Transverse colon (tissue), 4 donors: ENCODE measurements at regions not wholly inside any gene's neighbourhood (a gene's known extent, or its start where the extent isn't known, plus 50 kb on each side); places are given as distances from the start of the nearest gene placed in this dataset.
A peak's percentile ranks its signal among the peaks of the same experiment; 100 is the strongest.

ENCODE experiments used
- DNase-seq: peaks from one replicate; pipeline ENCODE4 v3.0.0-alpha.2; 2019
- H3K27ac ChIP-seq, 4 donors: fragments of 200-600 bp; sonication (generic); 2 replicates each; pipeline ENCODE4 v1.5.1; 2016 to 2018; ENCODE audit warnings: inconsistent platforms in 4 of 4
- H3K27me3 ChIP-seq: fragments of 200-600 bp; sonication (generic); 2 replicates; pipeline ENCODE4 v1.5.1; 2017; ENCODE audit warnings: inconsistent platforms
- H3K36me3 ChIP-seq, 4 donors: fragments of 200-600 bp; sonication (generic); 2 replicates each; pipeline ENCODE4 v1.5.1; 2017 to 2019; ENCODE audit warnings: inconsistent platforms in 4 of 4
- H3K4me1 ChIP-seq, 4 donors: fragments of 200-600 bp; sonication (generic); 2 replicates each; pipeline ENCODE4 v1.5.1; 2017 to 2020; ENCODE audit warnings: inconsistent platforms in 4 of 4
- H3K4me3 ChIP-seq, 4 donors: fragments of 200-600 bp; sonication (generic); 1 replicate in 1 of 4; 2 replicates in 3 of 4; pipeline versions ENCODE4 v1.5.1 to v1.6.1; 2017 to 2019; ENCODE audit warnings: inconsistent platforms in 4 of 4
- H3K9me3 ChIP-seq, 2 donors: fragments of 200-600 bp; sonication (generic); 2 replicates each; pipeline ENCODE4 v1.5.1; 2017 to 2019; ENCODE audit warnings: inconsistent platforms in 2 of 2
- CTCF ChIP-seq, 5 experiments: fragments of 200-600 bp in 3 of 5; fragments of 450-650 bp in 2 of 5; sonication (generic) in 3 of 5; IDR thresholded peaks; 1 replicate in 2 of 5; 2 replicates in 3 of 5; pipeline ENCODE4 v1.5.1; 2016 to 2017; ENCODE audit warnings: antibody characterized with exemption in 5 of 5, inconsistent platforms in 3 of 5, mild to moderate bottlenecking in 2 of 5, moderate library complexity in 1 of 5
- EP300 ChIP-seq: sonication (generic); formaldehyde crosslinking; IDR thresholded peaks from one replicate; pipeline ENCODE4 v1.6.1; 2017; ENCODE audit warnings: antibody characterized with exemption, low read depth
- POLR2A ChIP-seq: fragments of 450-650 bp; IDR thresholded peaks from one replicate; pipeline ENCODE4 v1.6.1; 2016; ENCODE audit warnings: antibody characterized with exemption, mild to moderate bottlenecking, moderate library complexity
- POLR2AphosphoS5 ChIP-seq, 3 donors: sonication (generic); formaldehyde crosslinking; IDR thresholded peaks; one replicate each; pipeline ENCODE4 v1.6.1; 2016; ENCODE audit warnings: antibody characterized with exemption in 3 of 3
- WGBS, 2 donors: methylation state at CpG; one replicate each; pipeline ENCODE4 v1.1.5; 2018; ENCODE audit warnings: low coverage in 1 of 2; 5-methylcytosine and 5-hydroxymethylcytosine counted together
- in situ Hi-C, 4 donors: fragments of 200-750 bp; cut with MboI; loops; one replicate each; pipeline versions ENCODE4 v1.15.0 to v1.15.1; 2017; ENCODE audit warnings: low sequenced_read_pairs in 3 of 4, low pct_ligation_motif_present in 1 of 4, low pct_unique_long_range_greater_than_20kb in 1 of 4
- intact Hi-C: fragments of 100-400 bp; cut with DNase I; formaldehyde crosslinking; loops from one replicate; pipeline ENCODE4 v1.15.1; 2023; ENCODE audit warnings: low total_unique reads

GRCh38 chr10:129095680-129096064 lies 371.4 kb upstream of the MGMT start:
- H3K27ac ChIP-seq = peak overlapping the region; percentile 14 to 71 (median 50)
- no peak for TF ChIP-seq POLR2A
- peak in 1 of 3 donors; percentile 4 for TF ChIP-seq POLR2AphosphoS5 (IDR thresholded peaks at IDR 0.05)
- in situ Hi-C loops = no loop called here
- intact Hi-C loops = loop anchor here (1.0 kb wide), 1 partner anchor 17 kb away; no protein-coding TSS in a partner anchor
- DNase-seq = no peak
- H3K36me3 ChIP-seq = no peaks in the 10 kb centered on the region
- no peaks in the 10 kb centered on the region for H3K9me3 ChIP-seq
- H3K4me1 ChIP-seq = no peaks in the 10 kb centered on the region
- WGBS, 2 donors = 61 to 65% methylated on average over 5 to 7 of the region's 7 CpGs
- no peaks in the 10 kb centered on the region for H3K27me3 ChIP-seq
- H3K4me3 ChIP-seq = no peak overlapping the region

- no peaks in the 10 kb centered on the region for H3K36me3 ChIP-seq
- H3K4me1 ChIP-seq = no peaks in the 10 kb centered on the region
- no peak overlapping the region for H3K4me3 ChIP-seq
- intact Hi-C loops = loop anchor here (1.0 kb wide), 1 partner anchor 18 kb away; no protein-coding TSS in a partner anchor
- no peak for DNase-seq
- in situ Hi-C loops = no loop called here
- no peaks in the 10 kb centered on the region for H3K27me3 ChIP-seq
- no peaks in the 10 kb centered on the region for H3K9me3 ChIP-seq
- TF ChIP-seq POLR2AphosphoS5 (IDR thresholded peaks at IDR 0.05) = peak; percentile 66 to 78 (median 77)
- no peak for TF ChIP-seq EP300
- H3K27ac ChIP-seq = peak overlapping the region; percentile 37 to 71 (median 51)
- WGBS, 2 donors = 30 to 52% methylated on average over 9 to 12 of the region's 12 CpGs
Measured at GRCh38 chr10:129096065-129096984, 370.7 kb upstream of the MGMT start.

- no peak for DNase-seq
- intact Hi-C loops = no loop called here
- Histone ChIP-seq H3K36me3 (no peaks in the 10 kb centered on the region), H3K4me3 (no peak overlapping the region), H3K9me3 (no peaks in the 10 kb centered on the region), H3K27me3 (no peaks in the 10 kb centered on the region), H3K4me1 (no peaks in the 10 kb centered on the region), H3K27ac (no peak overlapping the region)
- no peak for TF ChIP-seq EP300
- TF ChIP-seq CTCF (IDR thresholded peaks at IDR 0.05) = no peak
- no peak for TF ChIP-seq POLR2AphosphoS5 (IDR thresholded peaks at IDR 0.05)
- TF ChIP-seq POLR2A = no peak
- in situ Hi-C loops = no loop called here
- WGBS, 2 donors = 63 to 79% methylated on average over 4 to 6 of the region's 6 CpGs
Measured at GRCh38 chr10:129097776-129098330, 369.2 kb upstream of the MGMT start.

- Histone ChIP-seq H3K4me1 (no peaks in the 10 kb centered on the region), H3K36me3 (no peaks in the 10 kb centered on the region), H3K4me3 (no peak overlapping the region), H3K9me3 (no peaks in the 10 kb centered on the region), H3K27me3 (no peaks in the 10 kb centered on the region), H3K27ac (no peak overlapping the region)
- intact Hi-C loops (no loop called here), in situ Hi-C loops (no loop called here)
- 87 to 100% methylated on average over 3 to 5 of the region's 5 CpGs for WGBS, 2 donors
- TF ChIP-seq EP300 (no peak), CTCF (IDR thresholded peaks at IDR 0.05) (no peak), POLR2AphosphoS5 (IDR thresholded peaks at IDR 0.05) (no peak), POLR2A (no peak)
- DNase-seq = no peak
Measured at GRCh38 chr10:129098517-129098916, 368.5 kb upstream of the MGMT start.

GRCh38 chr10:129099486-129099885 lies 367.6 kb upstream of the MGMT start:
- H3K9me3 ChIP-seq = no peaks in the 10 kb centered on the region
- in situ Hi-C loops (no loop called here), intact Hi-C loops (no loop called here)
- DNase-seq = no peak
- WGBS, 2 donors = 68 to 87% methylated on average over 2 to 5 of the region's 5 CpGs
- no peak overlapping the region for H3K27ac ChIP-seq
- H3K4me1 ChIP-seq = peaks cover 0 to 1% (median 0%) of the 10 kb centered on the region in 4 donors
- TF ChIP-seq EP300 (no peak), CTCF (IDR thresholded peaks at IDR 0.05) (no peak), POLR2A (no peak), POLR2AphosphoS5 (IDR thresholded peaks at IDR 0.05) (no peak)
- no peak overlapping the region for H3K4me3 ChIP-seq
- no peaks in the 10 kb centered on the region for H3K36me3 ChIP-seq
- H3K27me3 ChIP-seq = no peaks in the 10 kb centered on the region
